Pancreas (tissue), 10 donors: ENCODE measurements at regions not wholly inside any gene's neighbourhood (a gene's known extent, or its start where the extent isn't known, plus 50 kb on each side); places are given as distances from the start of the nearest gene placed in this dataset.

Experiments used
- ATAC-seq, 4 donors: fragments of 200-7000 bp; cut with Tn5 transposase; one replicate each; pipeline versions ENCODE4 v1.8.0 to v1.9.1; 2020; ENCODE audit warnings: mild to moderate bottlenecking in 4 of 4, moderate library complexity in 4 of 4
- DNase-seq, 6 donors: peaks; one replicate each; pipeline ENCODE4 v3.0.0-alpha.2; 2020
- FAIRE-seq: peaks from 2 replicates; lab custom pipeline; 2012; peaks lifted over from hg19 to GRCh38; lab: Jason Lieb, UNC
- H3K27ac ChIP-seq, 4 donors: fragments of 200-600 bp; sonication (generic); 1 replicate in 3 of 4; 2 replicates in 1 of 4; pipeline versions ENCODE4 v1.5.0 to v1.8.0; 2020
- H3K27me3 ChIP-seq, 4 donors: fragments of 200-600 bp; one replicate each; pipeline ENCODE4 v1.8.0; 2021
- H3K36me3 ChIP-seq, 3 donors: fragments of 200-600 bp; sonication (generic) in 1 of 3; one replicate each; pipeline versions ENCODE4 v1.5.0 to v1.8.0; 2020 to 2021
- H3K4me1 ChIP-seq, 3 donors: fragments of 200-600 bp; one replicate each; pipeline ENCODE4 v1.8.0; 2021
- H3K4me3 ChIP-seq, 4 donors: fragments of 200-600 bp; sonication (generic) in 2 of 4; one replicate each; pipeline versions ENCODE4 v1.5.0 to v1.8.0; 2020 to 2021
- H3K9me3 ChIP-seq, 4 donors: fragments of 200-600 bp; one replicate each; pipeline ENCODE4 v1.8.0; 2021
- WGBS, 2 donors: extraction: QIAGEN DNeasy Blood & Tissue Kit; methylation state at CpG; one replicate each; pipeline ENCODE4 v1.1.7; 2013; 5-methylcytosine and 5-hydroxymethylcytosine counted together
- intact Hi-C, 3 donors: fragments of 100-400 bp; cut with DNase I; formaldehyde crosslinking; loops; one replicate each; pipeline versions ENCODE4 v1.11.1 to v1.14.2; 2022
- TF ChIP-seq, protein P1 (sequence below), 4 donors: fragments of 200-600 bp; sonication (generic) in 3 of 4; IDR thresholded peaks; one replicate each; pipeline versions ENCODE4 v1.5.0 to v1.8.0; 2021; ENCODE audit warnings: antibody characterized with exemption in 4 of 4
- donor health status: healthy with polysubstance abuse.
- donor health status: DM: no; HTN: no; CAD: no; lungs with moderate emphysema.
- donor health status: DM: no; HTN: no; CAD: no.
- donor health status: control.
- donor health status: control.
- donor health status: Bipolar disorder and iron deficiency.
- donor health status: DM: yes; HTN: yes; CAD: no.
- donor health status: DM: no; HTN: no; CAD: no.
- donor health status: DM: no; HTN: no; CAD: no.
- donor health status: DM: yes; HTN: yes; CAD: no.

DNA sequence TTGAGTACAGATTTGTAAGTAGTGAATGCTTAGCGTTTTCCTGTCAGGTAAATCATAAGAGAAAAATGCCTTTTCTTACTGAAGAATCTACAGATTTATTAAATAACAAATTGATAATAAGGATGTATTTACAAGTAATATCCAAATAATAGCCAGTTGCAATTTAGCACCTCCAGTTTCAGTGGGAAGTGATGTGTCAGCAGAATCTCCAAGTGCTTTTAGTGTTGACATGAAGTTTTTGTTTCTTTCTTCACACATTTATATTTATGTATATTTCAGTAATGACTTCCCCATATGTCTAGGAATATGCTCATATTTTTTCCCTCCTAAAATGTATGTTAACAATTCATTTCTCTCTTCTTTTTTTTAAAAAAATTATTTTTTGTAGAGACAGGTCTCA is 229.9 kb upstream of the GRIN3A start:
- H3K4me1 ChIP-seq: no peaks in the 10 kb centered on the region
- FAIRE-seq (no peak), DNase-seq (no peak), ATAC-seq (no peak)
- WGBS, 2 donors: 77 to 93% methylated on average over 1 of the region's 1 CpG
- H3K9me3 ChIP-seq: no peaks in the 10 kb centered on the region
- intact Hi-C loops: no loop called here
- no peaks in the 10 kb centered on the region for H3K27me3 ChIP-seq
- H3K4me3 ChIP-seq: no peak overlapping the region
- no peaks in the 10 kb centered on the region for H3K36me3 ChIP-seq
- TF ChIP-seq, protein P1, sequence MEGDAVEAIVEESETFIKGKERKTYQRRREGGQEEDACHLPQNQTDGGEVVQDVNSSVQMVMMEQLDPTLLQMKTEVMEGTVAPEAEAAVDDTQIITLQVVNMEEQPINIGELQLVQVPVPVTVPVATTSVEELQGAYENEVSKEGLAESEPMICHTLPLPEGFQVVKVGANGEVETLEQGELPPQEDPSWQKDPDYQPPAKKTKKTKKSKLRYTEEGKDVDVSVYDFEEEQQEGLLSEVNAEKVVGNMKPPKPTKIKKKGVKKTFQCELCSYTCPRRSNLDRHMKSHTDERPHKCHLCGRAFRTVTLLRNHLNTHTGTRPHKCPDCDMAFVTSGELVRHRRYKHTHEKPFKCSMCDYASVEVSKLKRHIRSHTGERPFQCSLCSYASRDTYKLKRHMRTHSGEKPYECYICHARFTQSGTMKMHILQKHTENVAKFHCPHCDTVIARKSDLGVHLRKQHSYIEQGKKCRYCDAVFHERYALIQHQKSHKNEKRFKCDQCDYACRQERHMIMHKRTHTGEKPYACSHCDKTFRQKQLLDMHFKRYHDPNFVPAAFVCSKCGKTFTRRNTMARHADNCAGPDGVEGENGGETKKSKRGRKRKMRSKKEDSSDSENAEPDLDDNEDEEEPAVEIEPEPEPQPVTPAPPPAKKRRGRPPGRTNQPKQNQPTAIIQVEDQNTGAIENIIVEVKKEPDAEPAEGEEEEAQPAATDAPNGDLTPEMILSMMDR (IDR thresholded peaks at IDR 0.05): no peak
- H3K27ac ChIP-seq: no peak overlapping the region

DNA sequence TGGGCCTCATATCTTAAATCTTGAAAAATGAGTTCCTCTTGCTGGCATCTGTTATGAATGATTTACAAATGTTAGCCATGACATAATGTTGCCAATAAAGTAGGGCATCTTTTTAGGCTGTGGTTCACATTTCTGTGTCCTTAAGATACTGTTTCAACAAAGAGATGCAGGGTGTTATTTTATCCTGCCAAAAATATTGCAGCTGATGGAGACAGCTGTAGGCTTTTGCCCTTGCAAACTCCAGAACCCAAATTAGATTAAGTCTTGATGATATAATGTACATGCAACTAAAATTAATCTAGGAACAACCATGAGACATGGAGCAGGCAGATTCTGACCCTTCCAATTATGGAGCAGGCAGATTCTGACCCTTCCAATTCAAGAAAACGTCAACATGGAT is 228.2 kb upstream of the GRIN3A start:
- TF ChIP-seq, protein P1 (IDR thresholded peaks at IDR 0.05): no peak
- 46 to 51% methylated on average over 1 of the region's 1 CpG for WGBS, 2 donors
- no peak for FAIRE-seq

DNA sequence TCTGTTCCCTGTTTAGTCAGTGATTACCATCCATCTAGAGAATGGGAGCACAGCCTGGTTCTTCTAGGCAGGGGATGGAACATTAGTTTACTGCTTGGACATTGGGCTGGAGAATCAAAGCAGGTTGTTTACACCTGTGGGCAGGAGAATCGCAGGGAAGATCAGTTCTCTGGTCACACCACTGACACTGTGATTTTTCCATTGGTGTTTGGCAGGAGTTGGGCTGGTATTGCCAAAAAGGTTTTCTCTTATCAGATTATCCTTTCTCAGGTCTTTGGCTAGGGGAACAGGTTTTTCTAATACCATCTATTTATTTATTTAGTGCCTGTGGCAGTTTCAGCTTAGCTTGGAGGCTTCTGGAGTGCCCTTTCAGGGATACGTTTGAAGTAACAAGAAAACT is 219.3 kb upstream of the GRIN3A start:
- WGBS, 2 donors: 40 to 45% methylated on average over 2 of the region's 2 CpGs
- no peak for ATAC-seq

More for the DNA sequence above, 228.2 kb upstream of the GRIN3A start:
- no peak for ATAC-seq
- no peak overlapping the region for H3K4me3 ChIP-seq
- H3K9me3 ChIP-seq: no peaks in the 10 kb centered on the region
- H3K4me1 ChIP-seq: no peaks in the 10 kb centered on the region
- H3K27me3 ChIP-seq: no peaks in the 10 kb centered on the region
- H3K27ac ChIP-seq: no peak overlapping the region
- intact Hi-C loops: no loop called here
- H3K36me3 ChIP-seq: no peaks in the 10 kb centered on the region
- DNase-seq: no peak

DNA sequence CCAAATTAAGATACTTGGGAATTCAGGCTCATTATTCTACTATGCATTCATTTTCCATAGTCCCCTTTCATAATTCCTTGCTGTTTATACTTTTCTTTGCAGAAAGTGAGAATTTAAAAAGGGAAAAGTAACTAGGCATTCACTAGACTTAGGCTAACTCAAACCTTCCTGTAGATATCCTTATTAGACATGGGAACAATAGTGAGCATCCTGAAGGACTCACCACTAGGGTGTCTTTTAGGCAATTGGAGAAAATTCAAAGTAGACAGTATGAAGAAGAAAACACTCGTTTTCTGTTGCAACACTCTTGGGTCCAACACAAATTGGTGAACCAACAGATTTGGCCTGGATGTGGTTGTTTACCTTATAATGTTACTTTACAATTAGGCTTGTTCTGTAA is 213.2 kb upstream of the GRIN3A start:
- Histone ChIP-seq H3K4me1 (no peaks in the 10 kb centered on the region), H3K27ac (no peak overlapping the region), H3K4me3 (no peak overlapping the region), H3K9me3 (no peaks in the 10 kb centered on the region), H3K27me3 (no peaks in the 10 kb centered on the region), H3K36me3 (no peaks in the 10 kb centered on the region)
- TF ChIP-seq, protein P1 (IDR thresholded peaks at IDR 0.05): no peak
- ATAC-seq (no peak), FAIRE-seq (no peak), DNase-seq (no peak)
- WGBS, 2 donors: 41 to 44% methylated on average over 1 of the region's 1 CpG
- intact Hi-C loops: no loop called here

More for the DNA sequence above, 219.3 kb upstream of the GRIN3A start:
- intact Hi-C loops: no loop called here
- DNase-seq: no peak
- Histone ChIP-seq H3K27ac (no peak overlapping the region), H3K4me1 (no peaks in the 10 kb centered on the region), H3K9me3 (no peaks in the 10 kb centered on the region), H3K36me3 (no peaks in the 10 kb centered on the region), H3K27me3 (no peaks in the 10 kb centered on the region), H3K4me3 (no peak overlapping the region)
- TF ChIP-seq, protein P1 (IDR thresholded peaks at IDR 0.05): no peak
- no peak for FAIRE-seq

DNA sequence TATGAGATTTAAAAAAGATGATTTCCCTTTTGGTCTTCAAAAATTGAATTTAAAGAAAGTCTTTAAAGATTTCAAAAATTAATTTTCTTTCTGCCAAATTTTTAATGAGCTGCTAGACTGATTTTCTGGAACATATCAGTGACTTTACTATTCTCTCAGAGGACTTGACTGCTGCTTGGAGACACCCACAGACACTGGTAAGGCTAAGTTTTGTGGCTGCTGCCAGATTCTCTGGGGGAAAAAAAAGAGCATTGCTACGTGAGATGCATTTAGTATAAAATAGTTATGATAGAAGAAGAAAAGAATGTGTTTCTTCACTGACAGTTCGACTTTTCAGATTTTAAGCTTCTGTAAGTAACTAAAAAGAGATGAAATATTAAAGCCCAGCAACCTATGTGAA is 193.3 kb upstream of the GRIN3A start:
- Histone ChIP-seq H3K36me3 (no peaks in the 10 kb centered on the region), H3K27ac (no peak overlapping the region), H3K27me3 (no peaks in the 10 kb centered on the region), H3K4me3 (no peak overlapping the region), H3K4me1 (no peaks in the 10 kb centered on the region), H3K9me3 (no peaks in the 10 kb centered on the region)
- ATAC-seq: no peak
- FAIRE-seq: no peak
- TF ChIP-seq, protein P1 (IDR thresholded peaks at IDR 0.05): no peak
- intact Hi-C loops: no loop called here
- no peak for DNase-seq
- 32 to 38% methylated on average over 2 of the region's 2 CpGs for WGBS, 2 donors
